ENCODE measurements at regions not wholly inside any gene's neighbourhood (a gene's known extent, or its start where the extent isn't known, plus 50 kb on each side); places are given as distances from the start of the nearest gene placed in this dataset.
"Not testable (repeated sequence)": the region's sequence is repeated elsewhere in the genome, so short reads cannot be mapped to it uniquely, and the experiment has no call there.

DNA sequence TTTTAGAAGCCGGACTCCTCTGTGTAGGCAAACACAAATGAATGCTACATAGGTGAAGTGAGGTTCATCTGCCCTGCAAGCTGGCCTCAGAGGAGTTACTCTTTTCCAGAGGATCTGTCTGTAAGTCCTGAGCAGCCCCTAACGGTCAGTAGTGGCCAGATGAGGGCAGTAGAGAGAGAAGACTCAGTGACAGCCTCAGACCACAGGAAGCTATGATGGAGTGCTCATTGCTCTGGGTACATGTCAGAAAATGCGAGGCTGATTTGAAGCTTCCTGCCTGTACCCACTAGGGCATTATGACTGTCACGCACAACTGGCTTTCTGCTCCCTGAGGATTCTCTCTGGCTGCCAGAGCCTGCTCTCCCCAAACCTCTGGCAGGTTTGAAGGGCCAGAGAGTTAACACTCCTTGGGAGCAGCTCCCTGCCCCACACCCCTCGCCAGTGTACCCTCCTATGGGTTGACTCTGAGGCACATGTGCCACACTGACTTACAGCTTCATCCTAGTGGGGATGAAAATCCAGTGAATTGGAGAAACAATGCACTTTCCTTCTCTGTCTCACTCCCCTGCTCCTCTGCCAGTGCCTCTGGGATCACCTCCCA lies 141.5 kb downstream of the GABRG2 start:
- peak; percentile 2 for DNase-seq

DNA sequence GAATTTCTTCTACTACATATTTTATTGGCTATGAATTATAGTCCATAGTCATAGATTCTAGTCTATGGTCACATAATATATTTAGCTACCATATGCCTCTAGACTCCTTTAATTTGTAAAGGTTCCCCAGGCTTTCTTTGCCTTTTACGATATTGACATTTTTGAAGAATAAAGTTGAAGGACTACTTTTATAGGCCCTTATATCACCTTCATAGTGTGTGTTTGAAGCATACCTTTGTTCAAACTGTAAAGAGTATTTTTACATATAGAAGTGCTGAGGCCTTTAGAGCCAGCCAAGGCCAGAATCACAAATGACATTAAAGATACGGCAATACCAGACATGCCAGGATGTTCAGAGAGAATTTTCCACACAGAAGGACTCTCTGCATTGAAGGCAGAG lies 147.0 kb downstream of the GABRG2 start:
- no peak for DNase-seq

DNA sequence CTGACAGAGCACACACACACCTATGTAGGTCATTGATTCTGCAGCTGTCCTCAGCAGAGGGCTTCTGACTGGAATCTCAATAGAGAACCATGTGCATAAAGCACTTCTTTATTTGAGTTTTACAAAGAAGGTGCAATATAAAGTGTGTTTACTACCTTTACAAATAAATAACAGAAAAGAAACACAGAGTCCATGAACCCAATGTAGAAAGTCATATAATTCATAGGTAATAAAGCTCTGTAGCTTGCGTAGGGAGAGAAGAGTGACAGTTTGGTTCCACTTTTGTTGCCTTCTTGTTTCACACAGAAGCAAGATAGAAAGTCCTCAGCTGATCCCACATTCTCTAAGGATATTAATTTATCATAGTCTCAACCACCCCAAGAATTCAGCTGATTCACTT lies 149.5 kb downstream of the GABRG2 start:
- DNase-seq: no peak

GRCh38 chr5:162221910-162222309 lies 154.3 kb downstream of the GABRG2 start:
- no peak for DNase-seq

DNA sequence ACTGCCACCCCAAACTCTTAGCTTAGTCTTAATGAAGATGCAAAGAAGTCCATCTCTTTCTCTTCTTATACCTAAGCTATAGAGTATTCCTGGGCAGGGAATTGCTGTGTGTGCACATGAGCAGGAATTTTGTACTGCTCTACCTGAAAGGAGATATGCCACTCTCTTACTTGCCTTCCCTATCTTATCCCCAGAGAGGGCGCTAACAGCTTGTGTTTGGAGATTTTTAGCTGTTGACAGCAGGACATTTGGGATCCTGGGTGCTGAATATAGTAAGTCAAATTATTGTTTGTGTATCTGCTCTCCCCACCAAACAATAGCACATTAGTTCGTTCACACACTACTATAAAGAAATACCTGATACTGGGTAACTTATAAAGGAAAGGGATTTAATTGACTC lies 159.5 kb downstream of the GABRG2 start:
- no peak for DNase-seq

DNA sequence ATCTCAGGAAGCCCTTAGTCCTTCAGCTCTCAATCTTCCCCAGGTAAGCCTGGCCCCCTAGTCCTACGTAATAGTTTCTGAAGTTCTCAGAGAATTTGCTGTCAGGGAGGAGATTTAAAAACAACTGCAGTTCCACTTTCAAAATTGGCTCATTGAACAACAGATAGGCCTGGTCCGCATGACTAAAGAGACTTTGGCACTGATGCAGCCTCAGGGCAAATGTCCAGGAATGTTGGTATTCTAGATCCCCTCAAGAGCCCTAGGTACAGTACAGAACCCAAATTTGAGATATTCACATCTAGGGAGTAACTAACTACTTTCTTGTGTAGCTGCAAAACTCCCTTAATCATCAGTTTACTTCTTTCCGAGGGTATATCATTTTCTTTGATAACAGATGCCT lies 162.8 kb downstream of the GABRG2 start:
- no peak for DNase-seq

GRCh38 chr5:162231522-162231921 lies 163.9 kb downstream of the GABRG2 start:
- no peak for DNase-seq

- no peak for DNase-seq
Observed at GRCh38 chr5:162240734-162241133, 173.2 kb downstream of the GABRG2 start.

GRCh38 chr5:162242416-162242815 lies 174.8 kb downstream of the GABRG2 start:
- DNase-seq: no peak

GRCh38 chr5:162243651-162244050 lies 176.1 kb downstream of the GABRG2 start:
- no peak for DNase-seq

GRCh38 chr5:162248107-162248713 lies 180.6 kb downstream of the GABRG2 start:
- DNase-seq: no peak

GRCh38 chr5:162256711-162257110 lies 189.1 kb downstream of the GABRG2 start:
- no peak for DNase-seq

DNA sequence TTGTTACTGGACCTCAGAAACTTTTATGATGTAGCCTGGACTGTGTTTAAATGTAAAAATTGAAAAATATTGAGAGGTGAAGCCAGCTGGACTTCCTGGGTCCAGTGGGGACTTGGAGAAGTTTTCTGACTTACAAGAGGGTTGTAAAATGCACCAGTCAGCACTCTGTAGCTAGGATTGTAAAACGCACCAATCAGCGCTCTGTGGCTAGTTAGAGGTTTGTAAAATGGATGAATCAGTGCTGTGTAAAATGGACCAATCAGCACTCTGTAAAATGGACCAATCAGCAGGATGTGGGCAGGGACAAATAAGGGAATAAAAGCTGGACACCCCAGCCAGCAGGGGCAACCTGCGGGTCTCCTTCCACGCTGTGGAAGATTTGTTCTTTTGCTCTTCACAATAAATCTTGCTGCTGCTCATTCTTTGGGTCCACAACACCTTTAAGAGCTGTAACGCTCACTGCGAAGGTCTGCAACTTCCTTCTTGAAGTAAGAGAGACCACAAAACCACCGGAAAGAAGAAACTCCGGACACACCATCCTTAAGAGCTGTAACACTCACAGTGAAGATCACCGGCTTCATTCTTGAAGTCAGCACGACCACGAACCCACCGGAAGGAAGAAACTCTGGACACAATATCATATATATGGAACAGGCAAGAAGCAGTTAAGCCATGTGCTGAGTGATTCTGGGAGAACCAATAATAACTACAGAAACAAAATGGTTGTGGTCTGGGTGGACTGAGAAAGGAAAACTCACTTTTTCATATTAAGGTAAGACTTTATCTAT lies 201.3 kb downstream of the GABRG2 start:
- no peak for DNase-seq

DNA sequence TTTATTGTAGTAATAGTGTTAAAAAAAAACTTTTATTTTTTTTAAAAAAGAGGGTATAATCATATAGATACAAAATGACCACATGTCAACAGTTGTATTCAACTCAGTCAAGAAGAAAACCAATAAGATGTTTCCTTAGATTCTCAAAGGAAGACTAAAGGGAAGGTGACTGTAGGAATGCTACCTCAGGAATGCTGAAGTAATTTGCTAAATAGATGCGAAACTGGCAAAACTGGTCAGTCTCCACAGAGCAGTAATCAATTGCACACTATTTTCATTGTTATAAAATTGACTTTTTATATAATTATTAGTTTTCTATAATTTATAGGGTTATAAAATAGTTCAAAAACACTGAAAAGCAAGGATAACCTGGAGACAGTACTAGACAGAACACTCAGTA lies 204.8 kb downstream of the GABRG2 start:
- DNase-seq: no peak

- no peak for DNase-seq
Observed at GRCh38 chr5:162274679-162275078, 207.1 kb downstream of the GABRG2 start.

GRCh38 chr5:162275387-162275786 lies 207.8 kb downstream of the GABRG2 start:
- not testable (repeated sequence) for DNase-seq

- DNase-seq: no peak
Observed at GRCh38 chr5:162282191-162282590, 214.6 kb downstream of the GABRG2 start.

- DNase-seq: no peak
Observed at GRCh38 chr5:162283609-162284008, 216.0 kb downstream of the GABRG2 start.

- no peak for DNase-seq
Observed at GRCh38 chr5:162288647-162289296, 221.2 kb downstream of the GABRG2 start.

GRCh38 chr5:162289489-162289888 lies 221.9 kb downstream of the GABRG2 start:
- DNase-seq: no peak

DNA sequence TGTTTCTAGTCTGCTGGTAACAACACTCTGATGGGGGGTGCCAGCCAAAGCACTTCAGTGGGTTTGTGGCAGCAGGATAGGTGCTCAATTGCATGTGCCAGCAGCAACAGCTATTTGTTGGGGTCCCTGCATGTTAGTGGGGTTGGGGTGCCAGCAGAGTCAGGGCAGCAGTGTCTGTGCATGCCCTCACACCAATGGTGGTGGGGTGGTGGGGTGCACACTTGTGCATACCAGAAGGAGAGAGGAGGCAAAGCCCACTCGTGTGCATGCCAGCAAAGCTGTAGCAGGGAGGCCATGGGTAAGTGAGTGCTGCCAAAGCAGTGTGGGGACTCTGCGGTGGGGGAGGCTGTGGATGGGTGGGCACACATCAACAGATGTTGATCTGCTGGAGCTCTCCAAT lies 232.2 kb downstream of the GABRG2 start:
- no peak for DNase-seq

DNA sequence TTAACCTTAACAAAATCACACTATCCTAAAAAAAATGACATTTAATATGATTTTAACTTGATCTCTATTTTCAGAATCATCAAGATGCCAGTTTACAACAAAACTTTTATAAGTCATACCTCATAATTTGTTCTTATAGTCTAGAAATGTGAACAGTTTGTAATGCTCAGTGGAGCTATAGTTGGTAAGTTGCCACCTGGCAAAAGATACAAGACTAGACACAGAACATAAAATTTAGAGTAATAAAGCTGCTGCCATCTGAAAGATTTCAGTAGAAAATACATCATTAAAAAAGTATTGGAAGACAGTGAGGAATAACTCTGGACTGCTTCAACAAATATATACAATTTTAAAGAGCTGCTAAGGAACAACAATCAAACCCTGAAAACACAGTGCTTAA lies 233.8 kb downstream of the GABRG2 start:
- no peak for DNase-seq

- DNase-seq: peak; percentile 17
Observed at GRCh38 chr5:162323466-162323865, 255.9 kb downstream of the GABRG2 start.

DNA sequence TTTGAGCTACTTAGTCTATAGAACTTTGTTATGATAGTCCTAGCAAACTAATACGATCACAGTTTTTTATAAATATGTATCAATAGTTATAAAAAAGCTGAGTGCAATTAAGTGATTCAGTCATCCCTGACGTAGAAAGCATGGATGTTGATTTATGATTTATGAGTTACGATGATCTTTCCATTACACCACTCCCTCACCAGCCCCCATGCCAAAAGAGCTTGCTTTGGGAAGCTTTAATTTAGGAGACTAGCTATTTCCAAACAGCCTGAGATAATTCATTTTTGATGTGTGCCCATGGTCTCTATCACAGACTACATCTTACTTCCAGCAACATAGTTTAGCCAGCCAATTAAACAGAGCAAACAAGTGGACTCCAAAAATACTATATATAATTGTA lies 256.8 kb downstream of the GABRG2 start:
- DNase-seq: no peak
